GM23338 (cell line): ENCODE measurements at regions not wholly inside any gene's neighbourhood (a gene's known extent, or its start where the extent isn't known, plus 50 kb on each side); places are given as distances from the start of the nearest gene placed in this dataset.

Experiments
- CREB1 ChIP-seq: fragments of 250-450 bp; sonication (Bioruptor Pico); IDR thresholded peaks from 2 replicates; pipeline ENCODE4 v1.5.0; 2020; ENCODE audit warnings: low read depth, mild to moderate bottlenecking, moderate library complexity
- EZH2 ChIP-seq: fragments of 200-600 bp; sonication (generic); IDR thresholded peaks from one replicate; pipeline ENCODE4 v1.8.0; 2017; ENCODE audit warnings: antibody characterized with exemption, mild to moderate bottlenecking, low read depth; ENCODE audit not compliant: unreplicated experiment
- NANOG ChIP-seq: IDR thresholded peaks from 2 replicates; pipeline ENCODE4 v1.6.1; 2016; ENCODE audit warnings: antibody characterized with exemption, borderline replicate concordance
- REST ChIP-seq: IDR thresholded peaks from one replicate; pipeline ENCODE4 v1.6.1; 2018; ENCODE audit warnings: antibody characterized with exemption; ENCODE audit not compliant: unreplicated experiment
- STAT1 ChIP-seq: IDR thresholded peaks from one replicate; pipeline ENCODE4 v1.6.1; 2016; ENCODE audit warnings: antibody characterized with exemption; ENCODE audit not compliant: unreplicated experiment
- ZNF331 ChIP-seq: fragments of 250-450 bp; sonication (Bioruptor Pico); IDR thresholded peaks from 2 replicates; pipeline ENCODE4 v1.5.0; 2020; ENCODE audit warnings: low read depth, mild to moderate bottlenecking, moderate library complexity
- ZNF462 ChIP-seq: fragments of 250-450 bp; sonication (Bioruptor Pico); IDR thresholded peaks from 2 replicates; pipeline ENCODE4 v1.5.0; 2020; ENCODE audit warnings: mild to moderate bottlenecking, moderate library complexity
- TF ChIP-seq, protein P1 (sequence below), 2 experiments: fragments of 200-600 bp in 1 of 2; sonication (generic) in 1 of 2; conservative IDR thresholded peaks; 2 replicates each; pipeline versions ENCODE4 v1.5.1 to v1.6.1; 2016 to 2017; ENCODE audit warnings: antibody characterized with exemption in 2 of 2, low read depth in 2 of 2, mild to moderate bottlenecking in 2 of 2, moderate library complexity in 1 of 2
- TF ChIP-seq, protein P2 (sequence below): IDR thresholded peaks from 2 replicates; pipeline ENCODE4 v1.6.1; 2016; ENCODE audit warnings: antibody characterized with exemption

DNA sequence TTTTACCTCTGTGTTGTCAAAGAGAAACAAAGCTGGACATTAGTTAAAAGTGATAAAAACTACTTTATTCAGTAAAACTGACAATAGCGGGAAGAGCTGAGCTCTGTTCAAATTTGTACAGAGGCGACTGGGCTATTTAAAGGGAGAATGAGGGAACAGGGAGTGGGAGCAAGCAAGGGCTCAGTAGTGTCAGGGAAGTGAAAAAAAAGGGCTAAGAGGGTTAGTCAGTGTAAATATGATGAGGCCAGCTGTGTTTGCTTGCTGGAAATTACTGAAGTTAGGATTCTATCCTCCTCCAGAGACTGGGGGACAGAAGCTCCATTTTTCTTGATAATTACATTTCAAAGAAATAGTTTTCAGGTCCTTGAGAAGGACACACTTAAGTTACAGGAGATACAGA lies 232.5 kb downstream of the SH2D4B start (continued):
- no peak for TF ChIP-seq ZNF462 (CRISPR knock-in tag)
- TF ChIP-seq CREB1 (CRISPR knock-in tag): no peak
- no peak for TF ChIP-seq STAT1
- TF ChIP-seq EZH2: no peak
- TF ChIP-seq, protein P1, sequence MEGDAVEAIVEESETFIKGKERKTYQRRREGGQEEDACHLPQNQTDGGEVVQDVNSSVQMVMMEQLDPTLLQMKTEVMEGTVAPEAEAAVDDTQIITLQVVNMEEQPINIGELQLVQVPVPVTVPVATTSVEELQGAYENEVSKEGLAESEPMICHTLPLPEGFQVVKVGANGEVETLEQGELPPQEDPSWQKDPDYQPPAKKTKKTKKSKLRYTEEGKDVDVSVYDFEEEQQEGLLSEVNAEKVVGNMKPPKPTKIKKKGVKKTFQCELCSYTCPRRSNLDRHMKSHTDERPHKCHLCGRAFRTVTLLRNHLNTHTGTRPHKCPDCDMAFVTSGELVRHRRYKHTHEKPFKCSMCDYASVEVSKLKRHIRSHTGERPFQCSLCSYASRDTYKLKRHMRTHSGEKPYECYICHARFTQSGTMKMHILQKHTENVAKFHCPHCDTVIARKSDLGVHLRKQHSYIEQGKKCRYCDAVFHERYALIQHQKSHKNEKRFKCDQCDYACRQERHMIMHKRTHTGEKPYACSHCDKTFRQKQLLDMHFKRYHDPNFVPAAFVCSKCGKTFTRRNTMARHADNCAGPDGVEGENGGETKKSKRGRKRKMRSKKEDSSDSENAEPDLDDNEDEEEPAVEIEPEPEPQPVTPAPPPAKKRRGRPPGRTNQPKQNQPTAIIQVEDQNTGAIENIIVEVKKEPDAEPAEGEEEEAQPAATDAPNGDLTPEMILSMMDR (conservative IDR thresholded peaks at IDR 0.05; ENCODE audit: low read depth in 2 of 2): no peak
- TF ChIP-seq, protein P2, sequence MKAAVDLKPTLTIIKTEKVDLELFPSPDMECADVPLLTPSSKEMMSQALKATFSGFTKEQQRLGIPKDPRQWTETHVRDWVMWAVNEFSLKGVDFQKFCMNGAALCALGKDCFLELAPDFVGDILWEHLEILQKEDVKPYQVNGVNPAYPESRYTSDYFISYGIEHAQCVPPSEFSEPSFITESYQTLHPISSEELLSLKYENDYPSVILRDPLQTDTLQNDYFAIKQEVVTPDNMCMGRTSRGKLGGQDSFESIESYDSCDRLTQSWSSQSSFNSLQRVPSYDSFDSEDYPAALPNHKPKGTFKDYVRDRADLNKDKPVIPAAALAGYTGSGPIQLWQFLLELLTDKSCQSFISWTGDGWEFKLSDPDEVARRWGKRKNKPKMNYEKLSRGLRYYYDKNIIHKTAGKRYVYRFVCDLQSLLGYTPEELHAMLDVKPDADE: no peak
- no peak for TF ChIP-seq ZNF331 (CRISPR knock-in tag)
- TF ChIP-seq NANOG: no peak
- TF ChIP-seq REST: no peak
